ENCODE measurements at regions not wholly inside any gene's neighbourhood (a gene's known extent, or its start where the extent isn't known, plus 50 kb on each side); places are given as distances from the start of the nearest gene placed in this dataset.

DNA sequence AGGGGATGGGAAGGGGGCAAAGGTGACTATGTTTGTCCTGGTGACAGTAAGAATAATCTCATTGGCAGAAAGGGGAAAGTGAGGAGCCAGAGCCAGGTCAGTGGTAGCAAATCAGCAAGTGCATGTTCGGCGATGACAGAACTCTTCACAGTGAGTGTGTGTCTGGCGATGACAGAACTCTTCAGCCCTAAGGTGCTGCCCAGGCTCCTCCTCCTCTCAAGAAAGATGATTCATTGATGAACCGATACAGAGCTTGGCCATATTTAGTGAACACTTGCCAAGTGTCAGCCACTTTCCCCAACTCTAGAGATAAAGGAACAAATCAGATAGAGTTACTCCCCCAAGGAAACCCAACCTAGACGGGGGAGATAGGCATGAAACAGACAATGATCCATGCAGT, 199.3 kb upstream of the UBL3 start (continued):
- TF ChIP-seq, protein P1, sequence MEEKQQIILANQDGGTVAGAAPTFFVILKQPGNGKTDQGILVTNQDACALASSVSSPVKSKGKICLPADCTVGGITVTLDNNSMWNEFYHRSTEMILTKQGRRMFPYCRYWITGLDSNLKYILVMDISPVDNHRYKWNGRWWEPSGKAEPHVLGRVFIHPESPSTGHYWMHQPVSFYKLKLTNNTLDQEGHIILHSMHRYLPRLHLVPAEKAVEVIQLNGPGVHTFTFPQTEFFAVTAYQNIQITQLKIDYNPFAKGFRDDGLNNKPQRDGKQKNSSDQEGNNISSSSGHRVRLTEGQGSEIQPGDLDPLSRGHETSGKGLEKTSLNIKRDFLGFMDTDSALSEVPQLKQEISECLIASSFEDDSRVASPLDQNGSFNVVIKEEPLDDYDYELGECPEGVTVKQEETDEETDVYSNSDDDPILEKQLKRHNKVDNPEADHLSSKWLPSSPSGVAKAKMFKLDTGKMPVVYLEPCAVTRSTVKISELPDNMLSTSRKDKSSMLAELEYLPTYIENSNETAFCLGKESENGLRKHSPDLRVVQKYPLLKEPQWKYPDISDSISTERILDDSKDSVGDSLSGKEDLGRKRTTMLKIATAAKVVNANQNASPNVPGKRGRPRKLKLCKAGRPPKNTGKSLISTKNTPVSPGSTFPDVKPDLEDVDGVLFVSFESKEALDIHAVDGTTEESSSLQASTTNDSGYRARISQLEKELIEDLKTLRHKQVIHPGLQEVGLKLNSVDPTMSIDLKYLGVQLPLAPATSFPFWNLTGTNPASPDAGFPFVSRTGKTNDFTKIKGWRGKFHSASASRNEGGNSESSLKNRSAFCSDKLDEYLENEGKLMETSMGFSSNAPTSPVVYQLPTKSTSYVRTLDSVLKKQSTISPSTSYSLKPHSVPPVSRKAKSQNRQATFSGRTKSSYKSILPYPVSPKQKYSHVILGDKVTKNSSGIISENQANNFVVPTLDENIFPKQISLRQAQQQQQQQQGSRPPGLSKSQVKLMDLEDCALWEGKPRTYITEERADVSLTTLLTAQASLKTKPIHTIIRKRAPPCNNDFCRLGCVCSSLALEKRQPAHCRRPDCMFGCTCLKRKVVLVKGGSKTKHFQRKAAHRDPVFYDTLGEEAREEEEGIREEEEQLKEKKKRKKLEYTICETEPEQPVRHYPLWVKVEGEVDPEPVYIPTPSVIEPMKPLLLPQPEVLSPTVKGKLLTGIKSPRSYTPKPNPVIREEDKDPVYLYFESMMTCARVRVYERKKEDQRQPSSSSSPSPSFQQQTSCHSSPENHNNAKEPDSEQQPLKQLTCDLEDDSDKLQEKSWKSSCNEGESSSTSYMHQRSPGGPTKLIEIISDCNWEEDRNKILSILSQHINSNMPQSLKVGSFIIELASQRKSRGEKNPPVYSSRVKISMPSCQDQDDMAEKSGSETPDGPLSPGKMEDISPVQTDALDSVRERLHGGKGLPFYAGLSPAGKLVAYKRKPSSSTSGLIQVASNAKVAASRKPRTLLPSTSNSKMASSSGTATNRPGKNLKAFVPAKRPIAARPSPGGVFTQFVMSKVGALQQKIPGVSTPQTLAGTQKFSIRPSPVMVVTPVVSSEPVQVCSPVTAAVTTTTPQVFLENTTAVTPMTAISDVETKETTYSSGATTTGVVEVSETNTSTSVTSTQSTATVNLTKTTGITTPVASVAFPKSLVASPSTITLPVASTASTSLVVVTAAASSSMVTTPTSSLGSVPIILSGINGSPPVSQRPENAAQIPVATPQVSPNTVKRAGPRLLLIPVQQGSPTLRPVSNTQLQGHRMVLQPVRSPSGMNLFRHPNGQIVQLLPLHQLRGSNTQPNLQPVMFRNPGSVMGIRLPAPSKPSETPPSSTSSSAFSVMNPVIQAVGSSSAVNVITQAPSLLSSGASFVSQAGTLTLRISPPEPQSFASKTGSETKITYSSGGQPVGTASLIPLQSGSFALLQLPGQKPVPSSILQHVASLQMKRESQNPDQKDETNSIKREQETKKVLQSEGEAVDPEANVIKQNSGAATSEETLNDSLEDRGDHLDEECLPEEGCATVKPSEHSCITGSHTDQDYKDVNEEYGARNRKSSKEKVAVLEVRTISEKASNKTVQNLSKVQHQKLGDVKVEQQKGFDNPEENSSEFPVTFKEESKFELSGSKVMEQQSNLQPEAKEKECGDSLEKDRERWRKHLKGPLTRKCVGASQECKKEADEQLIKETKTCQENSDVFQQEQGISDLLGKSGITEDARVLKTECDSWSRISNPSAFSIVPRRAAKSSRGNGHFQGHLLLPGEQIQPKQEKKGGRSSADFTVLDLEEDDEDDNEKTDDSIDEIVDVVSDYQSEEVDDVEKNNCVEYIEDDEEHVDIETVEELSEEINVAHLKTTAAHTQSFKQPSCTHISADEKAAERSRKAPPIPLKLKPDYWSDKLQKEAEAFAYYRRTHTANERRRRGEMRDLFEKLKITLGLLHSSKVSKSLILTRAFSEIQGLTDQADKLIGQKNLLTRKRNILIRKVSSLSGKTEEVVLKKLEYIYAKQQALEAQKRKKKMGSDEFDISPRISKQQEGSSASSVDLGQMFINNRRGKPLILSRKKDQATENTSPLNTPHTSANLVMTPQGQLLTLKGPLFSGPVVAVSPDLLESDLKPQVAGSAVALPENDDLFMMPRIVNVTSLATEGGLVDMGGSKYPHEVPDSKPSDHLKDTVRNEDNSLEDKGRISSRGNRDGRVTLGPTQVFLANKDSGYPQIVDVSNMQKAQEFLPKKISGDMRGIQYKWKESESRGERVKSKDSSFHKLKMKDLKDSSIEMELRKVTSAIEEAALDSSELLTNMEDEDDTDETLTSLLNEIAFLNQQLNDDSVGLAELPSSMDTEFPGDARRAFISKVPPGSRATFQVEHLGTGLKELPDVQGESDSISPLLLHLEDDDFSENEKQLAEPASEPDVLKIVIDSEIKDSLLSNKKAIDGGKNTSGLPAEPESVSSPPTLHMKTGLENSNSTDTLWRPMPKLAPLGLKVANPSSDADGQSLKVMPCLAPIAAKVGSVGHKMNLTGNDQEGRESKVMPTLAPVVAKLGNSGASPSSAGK (IDR thresholded peaks at IDR 0.05), result no peak
- TF ChIP-seq ZNF224 (CRISPR knock-in tag; IDR thresholded peaks at IDR 0.05) (no peak), SETDB1 (IDR thresholded peaks at IDR 0.05; ENCODE audit: low read length) (no peak), JUND (IDR thresholded peaks at IDR 0.05; ENCODE audit: borderline replicate concordance, low read depth, low read length) (peak; percentile 70), JUND (tag; IDR thresholded peaks at IDR 0.05; ENCODE audit: borderline replicate concordance, low read depth, low read length) (peak; percentile 59; the same call in 1 of the 3 replicates), ZNF140 (CRISPR knock-in tag; IDR thresholded peaks at IDR 0.05) (no peak), ARID1B (IDR thresholded peaks at IDR 0.05) (peak; percentile 20; the same call in 1 of the 2 replicates), CBFB (CRISPR knock-in tag; IDR thresholded peaks at IDR 0.05) (no peak), SRSF7 (optimal IDR thresholded peaks at IDR 0.05; ENCODE audit: low read depth, low read length) (no peak), CEBPG (CRISPR knock-in tag; IDR thresholded peaks at IDR 0.05) (no peak), CEBPG (tag; conservative IDR thresholded peaks at IDR 0.05 in 1 of 2, IDR thresholded peaks at IDR 0.05 in 1 of 2) (no peak), ZNF174 (CRISPR knock-in tag; IDR thresholded peaks at IDR 0.05) (no peak), ZNF184 (CRISPR knock-in tag; IDR thresholded peaks at IDR 0.05) (no peak), ZNF121 (CRISPR knock-in tag; conservative IDR thresholded peaks at IDR 0.05) (no peak)
- TF ChIP-seq, protein P2, sequence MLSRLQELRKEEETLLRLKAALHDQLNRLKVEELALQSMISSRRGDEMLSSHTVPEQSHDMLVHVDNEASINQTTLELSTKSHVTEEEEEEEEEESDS (CRISPR knock-in tag; IDR thresholded peaks at IDR 0.05), result no peak
- TF ChIP-seq, protein P3, sequence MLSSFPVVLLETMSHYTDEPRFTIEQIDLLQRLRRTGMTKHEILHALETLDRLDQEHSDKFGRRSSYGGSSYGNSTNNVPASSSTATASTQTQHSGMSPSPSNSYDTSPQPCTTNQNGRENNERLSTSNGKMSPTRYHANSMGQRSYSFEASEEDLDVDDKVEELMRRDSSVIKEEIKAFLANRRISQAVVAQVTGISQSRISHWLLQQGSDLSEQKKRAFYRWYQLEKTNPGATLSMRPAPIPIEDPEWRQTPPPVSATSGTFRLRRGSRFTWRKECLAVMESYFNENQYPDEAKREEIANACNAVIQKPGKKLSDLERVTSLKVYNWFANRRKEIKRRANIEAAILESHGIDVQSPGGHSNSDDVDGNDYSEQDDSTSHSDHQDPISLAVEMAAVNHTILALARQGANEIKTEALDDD (IDR thresholded peaks at IDR 0.05), result no peak
- TF ChIP-seq, protein P4, sequence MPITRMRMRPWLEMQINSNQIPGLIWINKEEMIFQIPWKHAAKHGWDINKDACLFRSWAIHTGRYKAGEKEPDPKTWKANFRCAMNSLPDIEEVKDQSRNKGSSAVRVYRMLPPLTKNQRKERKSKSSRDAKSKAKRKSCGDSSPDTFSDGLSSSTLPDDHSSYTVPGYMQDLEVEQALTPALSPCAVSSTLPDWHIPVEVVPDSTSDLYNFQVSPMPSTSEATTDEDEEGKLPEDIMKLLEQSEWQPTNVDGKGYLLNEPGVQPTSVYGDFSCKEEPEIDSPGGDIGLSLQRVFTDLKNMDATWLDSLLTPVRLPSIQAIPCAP (CRISPR knock-in tag; IDR thresholded peaks at IDR 0.05; ENCODE audit: borderline replicate concordance), result no peak
